Ishikawa (cell line): ENCODE measurements at regions not wholly inside any gene's neighbourhood (a gene's known extent, or its start where the extent isn't known, plus 50 kb on each side); places are given as distances from the start of the nearest gene placed in this dataset.

Experiments used
- CEBPB ChIP-seq: IDR thresholded peaks from 2 replicates; pipeline ENCODE4 v1.6.1; 2012
- TF ChIP-seq, protein P1 (sequence below): IDR thresholded peaks from 2 replicates; pipeline ENCODE4 v1.6.1; 2012; ENCODE audit warnings: low read depth, mild to moderate bottlenecking

- TF ChIP-seq, protein P1, sequence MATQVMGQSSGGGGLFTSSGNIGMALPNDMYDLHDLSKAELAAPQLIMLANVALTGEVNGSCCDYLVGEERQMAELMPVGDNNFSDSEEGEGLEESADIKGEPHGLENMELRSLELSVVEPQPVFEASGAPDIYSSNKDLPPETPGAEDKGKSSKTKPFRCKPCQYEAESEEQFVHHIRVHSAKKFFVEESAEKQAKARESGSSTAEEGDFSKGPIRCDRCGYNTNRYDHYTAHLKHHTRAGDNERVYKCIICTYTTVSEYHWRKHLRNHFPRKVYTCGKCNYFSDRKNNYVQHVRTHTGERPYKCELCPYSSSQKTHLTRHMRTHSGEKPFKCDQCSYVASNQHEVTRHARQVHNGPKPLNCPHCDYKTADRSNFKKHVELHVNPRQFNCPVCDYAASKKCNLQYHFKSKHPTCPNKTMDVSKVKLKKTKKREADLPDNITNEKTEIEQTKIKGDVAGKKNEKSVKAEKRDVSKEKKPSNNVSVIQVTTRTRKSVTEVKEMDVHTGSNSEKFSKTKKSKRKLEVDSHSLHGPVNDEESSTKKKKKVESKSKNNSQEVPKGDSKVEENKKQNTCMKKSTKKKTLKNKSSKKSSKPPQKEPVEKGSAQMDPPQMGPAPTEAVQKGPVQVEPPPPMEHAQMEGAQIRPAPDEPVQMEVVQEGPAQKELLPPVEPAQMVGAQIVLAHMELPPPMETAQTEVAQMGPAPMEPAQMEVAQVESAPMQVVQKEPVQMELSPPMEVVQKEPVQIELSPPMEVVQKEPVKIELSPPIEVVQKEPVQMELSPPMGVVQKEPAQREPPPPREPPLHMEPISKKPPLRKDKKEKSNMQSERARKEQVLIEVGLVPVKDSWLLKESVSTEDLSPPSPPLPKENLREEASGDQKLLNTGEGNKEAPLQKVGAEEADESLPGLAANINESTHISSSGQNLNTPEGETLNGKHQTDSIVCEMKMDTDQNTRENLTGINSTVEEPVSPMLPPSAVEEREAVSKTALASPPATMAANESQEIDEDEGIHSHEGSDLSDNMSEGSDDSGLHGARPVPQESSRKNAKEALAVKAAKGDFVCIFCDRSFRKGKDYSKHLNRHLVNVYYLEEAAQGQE = no peak
- no peak for TF ChIP-seq CEBPB
These were observed 138.5 kb upstream of the ZNF184 start for GRCh38 chr6:27611451-27611850.
